H1 (cell line): ENCODE measurements at regions not wholly inside any gene's neighbourhood (a gene's known extent, or its start where the extent isn't known, plus 50 kb on each side); places are given as distances from the start of the nearest gene placed in this dataset.

ENCODE experiments used
- CTCF ChIA-PET: fragments of 300-600 bp; sonication (Branson Sonifier 250); formaldehyde crosslinking; loops from one replicate; lab custom pipeline; 2021; ENCODE audit not compliant: partially characterized antibody; lab: Charles Lee
- POLR2A ChIA-PET: fragments of 300-600 bp; sonication (Branson Sonifier 250); formaldehyde crosslinking; loops from one replicate; lab custom pipeline; 2021; ENCODE audit warnings: inconsistent platforms; ENCODE audit not compliant: partially characterized antibody; lab: Charles Lee
- DNase-seq, 2 experiments: peaks; one replicate each; pipeline versions ENCODE4 v3.0.0 to v3.0.0-alpha.2; 2010 to 2022; ENCODE audit warnings: low spot score in 2 of 2, low read depth in 1 of 2, mixed read lengths in 1 of 2
- FAIRE-seq: peaks from 2 replicates; lab custom pipeline; 2011; peaks lifted over from hg19 to GRCh38; lab: Jason Lieb, UNC
- H2AFZ ChIP-seq: 2 replicates; pipeline ENCODE4 v1.8.1; 2012; ENCODE audit warnings: low read length, inconsistent platforms
- H2AK5ac ChIP-seq: 2 replicates; pipeline ENCODE4 v1.6.1; 2013; ENCODE audit warnings: low read depth, low read length
- H2BK120ac ChIP-seq: replicated peaks from 2 replicates; pipeline ENCODE3; 2013; ENCODE audit warnings: low read depth, low read length, inconsistent platforms
- H2BK12ac ChIP-seq: 2 replicates; pipeline ENCODE4 v1.6.1; 2013; ENCODE audit warnings: low read depth, low read length
- H2BK15ac ChIP-seq: 2 replicates; pipeline ENCODE4 v1.6.1; 2013; ENCODE audit warnings: low read length
- H2BK20ac ChIP-seq: 2 replicates; pipeline ENCODE4 v1.6.1; 2013; ENCODE audit warnings: low read length
- H2BK5ac ChIP-seq: 2 replicates; pipeline ENCODE4 v1.6.1; 2013; ENCODE audit warnings: low read depth, low read length
- H3K14ac ChIP-seq: 2 replicates; pipeline ENCODE4 v1.6.1; 2013; ENCODE audit warnings: inconsistent platforms; ENCODE audit not compliant: insufficient read length
- H3K18ac ChIP-seq: 2 replicates; pipeline ENCODE4 v1.6.1; 2013; ENCODE audit warnings: low read length; ENCODE audit errors: extremely low read depth
- H3K23ac ChIP-seq: 2 replicates; pipeline ENCODE4 v1.6.1; 2013; ENCODE audit warnings: inconsistent platforms; ENCODE audit not compliant: insufficient read length
- H3K23me2 ChIP-seq: 2 replicates; pipeline ENCODE4 v1.6.1; 2013; ENCODE audit warnings: low read depth, low read length
- H3K27ac ChIP-seq: 2 replicates; pipeline ENCODE4 v1.6.1; 2011; ENCODE audit warnings: low read depth, low read length, inconsistent platforms
- H3K27me3 ChIP-seq, 4 experiments: replicated peaks in 1 of 4; 1 replicate in 1 of 4; 2 replicates in 3 of 4; pipeline versions ENCODE4 v1.6.1 to v1.8.1; 2011 to 2013; ENCODE audit warnings: low read length in 3 of 4, mild to moderate bottlenecking in 3 of 4, inconsistent platforms in 2 of 4, mixed read lengths in 2 of 4, moderate library complexity in 1 of 4; ENCODE audit not compliant: control insufficient read depth in 3 of 4, insufficient read depth in 3 of 4; ENCODE audit errors: extremely low read depth in 1 of 4
- H3K36me3 ChIP-seq, 4 experiments: 2 replicates each; pipeline versions ENCODE4 v1.6.1 to v1.8.1; 2011 to 2013; ENCODE audit warnings: mild to moderate bottlenecking in 4 of 4, low read length in 3 of 4, moderate library complexity in 2 of 4, control low read depth in 1 of 4, inconsistent platforms in 1 of 4; ENCODE audit not compliant: insufficient read depth in 4 of 4, control insufficient read depth in 2 of 4
- H3K4ac ChIP-seq: replicated peaks from 2 replicates; pipeline ENCODE3; 2013; ENCODE audit warnings: low read length, low read depth, mixed read lengths, inconsistent platforms; ENCODE audit not compliant: insufficient read length
- H3K4me1 ChIP-seq, 4 experiments: replicated peaks in 1 of 4; 1 replicate in 1 of 4; 2 replicates in 3 of 4; pipeline versions ENCODE4 v1.6.1 to v1.8.1; 2011 to 2013; ENCODE audit warnings: low read length in 3 of 4, inconsistent platforms in 2 of 4, mixed read lengths in 1 of 4; ENCODE audit not compliant: insufficient read depth in 4 of 4, control insufficient read depth in 3 of 4
- H3K4me2 ChIP-seq, 2 experiments: 2 replicates each; pipeline versions ENCODE4 v1.6.1 to v1.8.1; 2011 to 2013; ENCODE audit warnings: low read depth in 2 of 2, low read length in 2 of 2, control low read depth in 1 of 2, inconsistent platforms in 1 of 2, mild to moderate bottlenecking in 1 of 2; ENCODE audit not compliant: insufficient read depth in 1 of 2
- H3K4me3 ChIP-seq, 4 experiments: fragments of 200-600, 300-600 bp in 1 of 4; sonication (generic), shearing (Covaris generic), sonication (Bioruptor Twin) in 1 of 4; 2 replicates each; pipeline versions ENCODE4 v1.5.1 to v1.8.1; 2011 to 2016; ENCODE audit warnings: low read length in 4 of 4, low read depth in 3 of 4, control low read depth in 2 of 4, inconsistent platforms in 2 of 4, mild to moderate bottlenecking in 2 of 4, mixed read lengths in 1 of 4, moderate library complexity in 1 of 4; ENCODE audit not compliant: insufficient read depth in 2 of 4; ENCODE audit errors: extremely low read depth in 1 of 4
- H3K56ac ChIP-seq: replicated peaks from 2 replicates; pipeline ENCODE3; 2013; ENCODE audit warnings: low read depth, mild to moderate bottlenecking, mixed read lengths, low read length, inconsistent platforms; ENCODE audit not compliant: insufficient read length
- H3K79me1 ChIP-seq: 2 replicates; pipeline ENCODE4 v1.6.1; 2013; ENCODE audit warnings: low read depth, low read length, control low read depth
- H3K79me2 ChIP-seq, 2 experiments: 2 replicates each; pipeline versions ENCODE4 v1.6.1 to v1.8.1; 2012 to 2013; ENCODE audit warnings: low read length in 2 of 2, mild to moderate bottlenecking in 2 of 2, inconsistent platforms in 1 of 2; ENCODE audit not compliant: insufficient read depth in 2 of 2, control insufficient read depth in 1 of 2
- H3K9ac ChIP-seq, 4 experiments: replicated peaks in 1 of 4; 1 replicate in 1 of 4; 2 replicates in 3 of 4; pipeline versions ENCODE4 v1.6.1 to v1.8.1; 2011 to 2013; ENCODE audit warnings: low read depth in 3 of 4, low read length in 3 of 4, control low read depth in 2 of 4, mild to moderate bottlenecking in 2 of 4, moderate library complexity in 2 of 4, inconsistent platforms in 1 of 4; ENCODE audit errors: extremely low read depth in 1 of 4
- H3K9me3 ChIP-seq, 2 experiments: 2 replicates each; pipeline versions ENCODE4 v1.6.1 to v1.8.1; 2012 to 2013; ENCODE audit warnings: mild to moderate bottlenecking in 2 of 2, moderate library complexity in 2 of 2, control low read depth in 1 of 2, inconsistent platforms in 1 of 2, low read depth in 1 of 2, low read length in 1 of 2, mixed read lengths in 1 of 2; ENCODE audit not compliant: insufficient read depth in 2 of 2
- H4K20me1 ChIP-seq, 2 experiments: replicated peaks in 1 of 2; 2 replicates each; pipeline versions ENCODE3 to v1.8.1; 2011 to 2013; ENCODE audit warnings: inconsistent platforms in 2 of 2, low read length in 2 of 2, mild to moderate bottlenecking in 1 of 2; ENCODE audit not compliant: insufficient read depth in 2 of 2, control insufficient read depth in 1 of 2
- H4K5ac ChIP-seq: 2 replicates; pipeline ENCODE4 v1.6.1; 2013; ENCODE audit warnings: low read length, low read depth, mixed read lengths, inconsistent platforms; ENCODE audit not compliant: insufficient read length
- H4K8ac ChIP-seq: 2 replicates; pipeline ENCODE4 v1.8.0; 2013; ENCODE audit warnings: mild to moderate bottlenecking, moderate library complexity, low read length, inconsistent platforms; ENCODE audit not compliant: insufficient read depth; ENCODE audit errors: extremely low read depth
- H4K91ac ChIP-seq: replicated peaks from 2 replicates; pipeline ENCODE3; 2013; ENCODE audit warnings: low read length, mixed read lengths, inconsistent platforms; ENCODE audit not compliant: insufficient read length
- NRF1 ChIP-seq: IDR thresholded peaks from 2 replicates; pipeline ENCODE4 v1.6.1; 2011; ENCODE audit warnings: mild to moderate bottlenecking, low read depth, low read length, improper control_type of control experiment
- RXRA ChIP-seq: IDR thresholded peaks from 2 replicates; pipeline ENCODE4 v1.6.1; 2011; ENCODE audit warnings: low read depth, mild to moderate bottlenecking, low read length, moderate library complexity; ENCODE audit not compliant: insufficient read depth
- WGBS, 2 experiments: shearing (Covaris generic) in 1 of 2; methylation state at CpG; one replicate each; pipeline versions ENCODE4 v1.1.6 to v1.1.7; 2013 to 2015; ENCODE audit warnings: low lambda C conversion rate in 2 of 2, mixed read lengths in 2 of 2, inconsistent platforms in 1 of 2, low coverage in 1 of 2, missing lambda C conversion rate in 1 of 2; ENCODE audit not compliant: insufficient replicate concordance in 2 of 2, insufficient coverage in 1 of 2, insufficient read length in 1 of 2; ENCODE audit errors: extremely low coverage in 1 of 2, missing lambda C conversion rate in 1 of 2; 5-methylcytosine and 5-hydroxymethylcytosine counted together

DNA sequence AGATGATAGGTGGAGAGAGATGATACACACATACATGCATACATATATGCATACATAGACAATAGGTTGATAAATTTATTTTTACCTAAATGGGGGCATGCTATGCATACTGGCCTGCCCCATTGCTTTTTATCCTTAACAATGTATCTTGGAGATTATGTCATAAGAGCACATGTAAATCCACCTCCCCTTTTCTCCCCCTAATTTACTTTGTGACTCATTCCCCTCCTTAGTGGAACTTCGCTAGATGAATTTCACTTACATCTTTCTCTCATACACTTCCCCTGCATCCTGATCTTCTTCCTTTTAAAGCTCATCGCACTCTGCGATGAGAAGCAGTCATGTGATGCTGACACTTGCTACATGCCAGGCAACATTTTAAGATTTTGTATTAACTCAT is 223.6 kb downstream of the C1D start:
- DNase-seq: no peak
- TF ChIP-seq NRF1 (no peak), RXRA (no peak)

More for the DNA sequence above, 223.6 kb downstream of the C1D start:
- no peak overlapping the region for H2BK12ac ChIP-seq
- H3K4me3 ChIP-seq: no peak overlapping the region
- no peaks in the 10 kb centered on the region for H4K20me1 ChIP-seq
- FAIRE-seq: no peak
- H4K5ac ChIP-seq: no peak overlapping the region
- H2AFZ ChIP-seq: no peak overlapping the region
- H2AK5ac ChIP-seq: no peak overlapping the region
- H3K9me3 ChIP-seq: no peaks in the 10 kb centered on the region
- H2BK15ac ChIP-seq: no peak overlapping the region
- H3K14ac ChIP-seq: no peak overlapping the region
- no peak overlapping the region for H2BK20ac ChIP-seq
- H4K91ac ChIP-seq: no peak overlapping the region
- no peak overlapping the region for H3K4me2 ChIP-seq
- H3K4me1 ChIP-seq: no peaks in the 10 kb centered on the region
- WGBS, 2 experiments: 98% methylated on average over 3 of the region's 3 CpGs; no CpG with 5 or more reads in 1 of the 2 experiments
- H3K23ac ChIP-seq: no peak overlapping the region
- no peak overlapping the region for H2BK120ac ChIP-seq
- ChIA-PET CTCF (interaction anchor here (0.7 to 10.6 kb wide), 8 partner anchors 80 to 363 kb away, joined by 3 to 96 read pairs (median 4); no protein-coding TSS in a partner anchor), POLR2A (no interaction called here)
- no peak overlapping the region for H3K9ac ChIP-seq
- H3K56ac ChIP-seq: no peak overlapping the region
- no peaks in the 10 kb centered on the region for H3K79me2 ChIP-seq
- no peak overlapping the region for H2BK5ac ChIP-seq
- H3K23me2 ChIP-seq: no peaks in the 10 kb centered on the region
- no peaks in the 10 kb centered on the region for H3K36me3 ChIP-seq
- H4K8ac ChIP-seq: no peak overlapping the region
- H3K27ac ChIP-seq: no peak overlapping the region
- H3K18ac ChIP-seq: no peak overlapping the region
- H3K27me3 ChIP-seq: no peaks in the 10 kb centered on the region
- no peaks in the 10 kb centered on the region for H3K79me1 ChIP-seq
- no peak overlapping the region for H3K4ac ChIP-seq
